ENCODE measurements at regions not wholly inside any gene's neighbourhood (a gene's known extent, or its start where the extent isn't known, plus 50 kb on each side); places are given as distances from the start of the nearest gene placed in this dataset.

GRCh38 chr3:43195115-43195498, 89.2 kb upstream of the POMGNT2 start:
- no peak overlapping the region for H3K9ac ChIP-seq (replicated peaks; ENCODE audit: extremely low read depth, insufficient read depth, low read length)
- no peak overlapping the region for H3K4me2 ChIP-seq (ENCODE audit: insufficient read depth, low read length)
- H2AFZ ChIP-seq (ENCODE audit: low read depth, low read length), result no peak overlapping the region
- peaks cover 62% of the 10 kb centered on the region for H3K4me1 ChIP-seq (ENCODE audit: control insufficient read depth, extremely low read depth, insufficient read depth, low read length)
- no peaks in the 10 kb centered on the region for H3K79me2 ChIP-seq (ENCODE audit: control insufficient read depth, insufficient read depth, low read length)
- no peak for FAIRE-seq
- H3K9me3 ChIP-seq (replicated peaks; ENCODE audit: control insufficient read depth, insufficient read depth, low read length), result no peaks in the 10 kb centered on the region
- no peaks in the 10 kb centered on the region for H4K20me1 ChIP-seq (replicated peaks; ENCODE audit: control insufficient read depth, extremely low read depth, insufficient read depth, low read length)
- DNase-seq (ENCODE audit: low read depth, low spot score), result no peak
- TF ChIP-seq FOS (IDR thresholded peaks at IDR 0.05; ENCODE audit: borderline replicate concordance, insufficient read depth, low read length), result no peak
- no peak for TF ChIP-seq MAX (IDR thresholded peaks at IDR 0.05; ENCODE audit: insufficient read depth, insufficient read length)
- no peak for TF ChIP-seq CTCF (IDR thresholded peaks at IDR 0.05; ENCODE audit: extremely low read depth in 1 of 2, insufficient read depth in 1 of 2, low read depth in 1 of 2, low read length in 2 of 2)
- TF ChIP-seq POLR2AphosphoS5 (IDR thresholded peaks at IDR 0.05; ENCODE audit: insufficient read depth, low read depth, low read length), result no peak
- no peak for TF ChIP-seq EZH2 (IDR thresholded peaks at IDR 0.05; ENCODE audit: borderline replicate concordance, low read depth, low read length, severe bottlenecking)
- TF ChIP-seq POLR2A (IDR thresholded peaks at IDR 0.05; ENCODE audit: low read depth, low read length), result no peak
- H3K27ac ChIP-seq (ENCODE audit: insufficient read depth, low read depth, low read length), result no peak overlapping the region
- dilution Hi-C loops (cut with MboI; ENCODE audit: extremely low pct_ligation_motif_present, low sequenced_read_pairs) (loop anchor here (25.0 kb wide), 1 partner anchor 192 kb away; no protein-coding TSS in a partner anchor), intact Hi-C loops (cut with micrococcal nuclease) (no loop called here)
- BruUV-seq (replicated peaks), result no TSS peak
- ChIA-PET CTCF (interaction anchor here (0.8 to 1.4 kb wide), 2 partner anchors 29 to 33 kb away, joined by 3 to 4 read pairs; no protein-coding TSS in a partner anchor), POLR2A (no interaction called here)
- H3K36me3 ChIP-seq (ENCODE audit: control insufficient read depth in 2 of 2, extremely low read depth in 1 of 2, insufficient read depth in 2 of 2, low read length in 2 of 2), result no peaks in the 10 kb centered on the region
- H3K27me3 ChIP-seq (ENCODE audit: control insufficient read depth in 2 of 2, insufficient read depth in 2 of 2, low read length in 2 of 2), result no peaks in the 10 kb centered on the region
- no peaks in the 10 kb centered on the region for H3K9me1 ChIP-seq (replicated peaks; ENCODE audit: control insufficient read depth, extremely low read depth, insufficient read depth, low read length)
- no peak overlapping the region for H3K4me3 ChIP-seq (replicated peaks in 1 of 3; ENCODE audit: insufficient read depth in 1 of 3, low read depth in 1 of 3, low read length in 3 of 3)
